Epithelial cell of esophagus (primary cell): ENCODE measurements at regions not wholly inside any gene's neighbourhood (a gene's known extent, or its start where the extent isn't known, plus 50 kb on each side); places are given as distances from the start of the nearest gene placed in this dataset.

Source experiments
- DNase-seq: peaks from one replicate; pipeline ENCODE4 v3.0.0; 2010; ENCODE audit warnings: low read depth
- H3K4me3 ChIP-seq: 2 replicates; pipeline ENCODE4 v1.5.1; 2011; ENCODE audit warnings: mild to moderate bottlenecking, low read length, control low read depth
- TF ChIP-seq, protein P1 (sequence below): IDR thresholded peaks from 2 replicates; pipeline ENCODE4 v1.5.1; 2011; ENCODE audit warnings: low read depth, mild to moderate bottlenecking, low read length, control low read depth, inconsistent platforms; ENCODE audit not compliant: insufficient read depth; ENCODE audit errors: missing control alignments

DNA sequence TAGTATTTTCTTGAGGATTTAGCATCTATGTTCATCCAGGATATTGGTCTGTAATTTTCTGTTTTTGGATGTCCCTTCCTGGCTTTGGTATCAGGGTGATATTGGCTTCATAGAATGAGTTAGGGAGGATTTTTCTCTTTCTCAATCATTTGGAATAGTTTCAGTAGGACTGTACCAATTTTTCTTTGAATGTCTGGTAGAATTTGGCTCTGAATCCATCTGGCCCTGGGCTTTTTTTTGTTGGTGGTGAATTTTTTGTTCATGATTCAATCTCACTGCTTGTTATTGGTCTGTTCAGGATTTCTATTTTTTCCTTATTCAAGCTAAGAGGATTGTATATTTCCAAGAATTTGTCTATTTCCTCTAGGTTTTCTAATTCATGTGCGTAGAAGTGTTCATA is 192.7 kb downstream of the KIF20B start:
- no peak for DNase-seq
- H3K4me3 ChIP-seq: no peak overlapping the region
- TF ChIP-seq, protein P1, sequence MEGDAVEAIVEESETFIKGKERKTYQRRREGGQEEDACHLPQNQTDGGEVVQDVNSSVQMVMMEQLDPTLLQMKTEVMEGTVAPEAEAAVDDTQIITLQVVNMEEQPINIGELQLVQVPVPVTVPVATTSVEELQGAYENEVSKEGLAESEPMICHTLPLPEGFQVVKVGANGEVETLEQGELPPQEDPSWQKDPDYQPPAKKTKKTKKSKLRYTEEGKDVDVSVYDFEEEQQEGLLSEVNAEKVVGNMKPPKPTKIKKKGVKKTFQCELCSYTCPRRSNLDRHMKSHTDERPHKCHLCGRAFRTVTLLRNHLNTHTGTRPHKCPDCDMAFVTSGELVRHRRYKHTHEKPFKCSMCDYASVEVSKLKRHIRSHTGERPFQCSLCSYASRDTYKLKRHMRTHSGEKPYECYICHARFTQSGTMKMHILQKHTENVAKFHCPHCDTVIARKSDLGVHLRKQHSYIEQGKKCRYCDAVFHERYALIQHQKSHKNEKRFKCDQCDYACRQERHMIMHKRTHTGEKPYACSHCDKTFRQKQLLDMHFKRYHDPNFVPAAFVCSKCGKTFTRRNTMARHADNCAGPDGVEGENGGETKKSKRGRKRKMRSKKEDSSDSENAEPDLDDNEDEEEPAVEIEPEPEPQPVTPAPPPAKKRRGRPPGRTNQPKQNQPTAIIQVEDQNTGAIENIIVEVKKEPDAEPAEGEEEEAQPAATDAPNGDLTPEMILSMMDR: no peak

DNA sequence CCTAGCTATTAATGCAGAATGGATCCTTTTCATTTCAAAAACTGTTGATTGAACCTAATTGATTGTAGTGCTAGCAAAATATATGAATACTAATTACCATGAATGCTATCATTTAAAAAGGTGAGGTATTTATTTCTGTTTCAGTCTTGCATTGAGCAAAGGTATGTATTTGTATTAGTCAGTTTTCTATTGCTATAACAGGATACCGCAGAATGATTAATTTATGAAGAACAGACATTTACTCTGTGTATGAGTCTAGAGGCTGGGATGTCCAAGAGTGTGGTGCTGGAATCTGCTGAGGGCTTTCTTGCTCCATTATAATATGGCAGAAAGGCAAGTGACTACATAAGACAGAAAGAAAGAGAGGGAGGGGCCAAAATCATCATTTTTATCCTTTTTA is 199.2 kb downstream of the KIF20B start:
- no peak for DNase-seq
- TF ChIP-seq, protein P1: no peak
- no peak overlapping the region for H3K4me3 ChIP-seq

DNA sequence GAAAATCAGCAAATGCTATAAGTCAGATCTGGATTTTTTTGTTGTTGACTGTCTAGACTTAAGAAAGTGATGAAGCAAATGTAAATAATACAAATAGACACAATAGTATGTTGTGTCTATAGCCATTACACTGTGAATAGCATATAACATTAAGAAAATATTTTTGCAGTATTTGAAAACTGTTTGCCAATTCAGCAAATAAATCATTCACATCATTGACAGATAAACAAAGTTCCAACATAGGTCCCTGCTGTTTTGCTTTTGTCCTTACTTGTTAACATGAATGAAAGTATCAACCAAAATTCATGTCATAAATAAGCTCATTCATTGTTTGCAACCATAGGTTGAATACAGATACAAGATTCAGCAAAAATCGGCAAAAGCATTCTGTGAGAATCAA is 200.5 kb downstream of the KIF20B start:
- TF ChIP-seq, protein P1: no peak
- no peak overlapping the region for H3K4me3 ChIP-seq
- DNase-seq: no peak

DNA sequence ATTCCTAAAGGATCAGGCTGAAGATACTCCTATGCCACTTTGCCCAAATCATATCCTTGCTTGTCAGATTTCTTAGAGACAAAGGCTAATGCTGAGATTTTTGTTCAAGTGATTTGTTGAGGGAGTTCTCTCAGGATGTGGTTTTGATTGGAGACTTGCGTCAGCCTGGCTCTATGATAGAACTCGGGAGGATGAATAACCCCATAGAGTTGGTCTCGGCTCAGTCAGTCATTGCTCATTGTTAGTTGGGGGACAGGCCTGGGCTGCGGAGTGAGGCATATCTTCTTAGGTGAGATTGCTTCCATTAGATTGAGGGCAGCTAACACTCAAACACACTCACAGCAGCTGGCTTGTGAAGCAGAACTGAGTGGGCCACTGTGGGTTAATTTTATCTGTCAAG is 203.4 kb downstream of the KIF20B start:
- DNase-seq: peak; percentile 77
- H3K4me3 ChIP-seq: no peak overlapping the region
- TF ChIP-seq, protein P1: no peak

DNA sequence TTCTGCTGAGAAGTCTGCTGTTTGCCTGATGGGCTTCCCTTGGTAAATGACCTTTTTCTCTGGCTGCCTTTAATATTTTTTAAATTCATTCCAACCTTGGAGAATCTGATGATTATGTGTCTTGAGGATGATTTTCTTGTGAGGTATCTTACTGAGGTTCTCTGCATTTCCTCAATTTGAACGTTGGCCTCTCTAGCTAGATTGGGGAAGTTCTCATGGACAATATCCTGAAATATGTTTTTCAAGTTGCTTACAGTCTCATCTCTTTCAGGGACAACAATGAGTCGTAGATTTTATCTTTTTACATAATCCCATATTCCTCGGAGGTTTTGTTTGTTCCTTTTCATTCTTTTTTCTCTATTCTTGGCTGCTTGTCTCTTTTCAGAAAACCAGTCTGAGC is 208.4 kb downstream of the KIF20B start:
- DNase-seq: no peak
- H3K4me3 ChIP-seq: no peak overlapping the region
- TF ChIP-seq, protein P1: no peak

DNA sequence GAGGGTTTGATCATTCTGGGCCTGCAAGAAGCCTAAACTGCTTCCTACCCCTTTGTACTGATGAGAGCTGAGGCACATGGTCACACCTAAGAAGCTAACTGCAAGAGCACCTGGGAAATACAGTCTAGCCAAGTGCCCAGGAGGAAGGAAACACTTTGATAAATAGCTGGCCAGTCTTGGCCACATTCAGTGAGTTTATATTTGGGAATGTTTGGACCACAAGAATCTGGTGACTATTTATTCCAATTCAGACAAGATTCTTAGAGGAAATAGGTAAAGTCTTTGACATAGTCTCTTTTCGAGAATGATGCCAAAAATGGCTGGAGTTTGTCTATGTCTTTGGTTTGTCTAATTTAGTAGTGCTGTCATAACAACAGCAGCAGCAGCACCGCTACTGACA is 213.6 kb downstream of the KIF20B start:
- DNase-seq: no peak
- no peak overlapping the region for H3K4me3 ChIP-seq
- TF ChIP-seq, protein P1: no peak

DNA sequence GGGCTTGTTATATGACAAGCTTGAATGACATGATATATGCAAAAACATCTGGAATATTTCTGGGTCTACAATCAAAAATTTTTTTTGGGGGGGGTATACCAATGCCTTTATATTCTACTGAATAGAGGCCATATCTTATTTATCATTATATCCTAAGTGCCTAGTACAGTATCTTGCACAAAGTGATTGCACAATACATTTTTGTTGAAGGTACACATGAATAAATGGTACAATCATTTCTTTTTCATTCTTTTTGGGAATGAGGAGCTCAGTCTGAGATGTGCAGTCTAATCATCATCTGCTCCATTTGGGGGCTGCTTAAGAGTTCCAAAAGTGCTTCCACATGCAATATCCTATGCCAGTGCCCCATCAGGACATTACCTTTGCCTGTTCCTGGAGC is 214.6 kb downstream of the KIF20B start:
- TF ChIP-seq, protein P1: no peak
- DNase-seq: no peak

More for the DNA sequence above, 214.6 kb downstream of the KIF20B start:
- no peak overlapping the region for H3K4me3 ChIP-seq
